Embryonic facial prominence (tissue), 1 donor: ENCODE measurements at regions not wholly inside any gene's neighbourhood (a gene's known extent, or its start where the extent isn't known, plus 50 kb on each side); places are given as distances from the start of the nearest gene placed in this dataset.
A peak's percentile ranks its signal among the peaks of the same experiment; 100 is the strongest.
"Not testable (repeated sequence)": the region's sequence is repeated elsewhere in the genome, so short reads cannot be mapped to it uniquely, and the experiment has no call there.

Experiments
- DNase-seq: peaks from one replicate; pipeline ENCODE4 v3.0.0-alpha.2; 2016; ENCODE audit errors: extremely low spot score

- peak; percentile 34 for DNase-seq
These were observed 68.7 kb downstream of the MEPE start for GRCh38 chr4:87901422-87901992.

DNA sequence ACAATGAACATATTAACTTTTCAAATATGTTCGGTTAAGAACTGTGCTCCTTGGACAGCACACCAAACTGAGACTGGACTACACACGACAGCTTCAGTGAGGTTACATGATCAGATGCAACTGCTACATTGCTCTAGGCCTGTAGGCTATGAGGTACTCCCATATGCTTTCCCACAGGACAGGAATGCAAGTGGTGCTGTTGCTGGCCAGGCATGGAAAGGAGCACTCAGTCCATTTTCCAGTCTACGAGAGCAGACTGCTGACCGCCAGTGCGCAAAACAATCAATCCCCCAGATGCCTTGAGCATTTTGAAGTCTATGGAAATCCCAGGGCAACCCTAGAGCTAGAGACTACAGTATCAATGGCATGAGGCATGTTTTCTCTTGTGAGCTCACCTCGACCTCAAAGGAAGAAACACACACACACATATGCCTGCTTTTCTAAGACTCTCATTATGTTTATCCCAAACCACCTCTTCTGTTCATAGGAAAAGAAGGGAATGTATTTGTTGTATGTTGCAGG is 70.8 kb upstream of the SPP1 start:
- no peak for DNase-seq

- DNase-seq, result no peak
These were observed 67.2 kb upstream of the SPP1 start for GRCh38 chr4:87908336-87908735.

DNA sequence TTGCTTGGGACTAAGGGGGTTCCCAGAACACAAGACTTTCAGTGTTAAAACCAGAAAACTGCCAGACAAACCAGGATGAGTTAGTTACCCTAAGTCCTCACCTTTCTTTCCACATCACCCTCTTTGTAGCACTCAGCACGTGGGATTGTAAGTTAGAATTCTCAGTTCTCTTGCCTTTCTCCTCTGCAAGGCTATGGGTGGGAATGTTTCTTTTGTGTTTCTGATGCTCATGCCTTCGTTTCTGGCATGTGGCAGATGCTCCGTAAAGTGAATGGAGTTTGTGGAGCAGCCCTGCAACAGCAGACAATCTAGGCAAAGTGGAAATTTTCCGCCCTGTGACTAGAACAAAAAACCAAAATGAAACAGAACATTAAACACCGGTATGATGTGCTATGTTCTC is 64.7 kb upstream of the SPP1 start:
- DNase-seq, result no peak

GRCh38 chr4:87911252-87911774 is 64.2 kb upstream of the SPP1 start:
- DNase-seq, result no peak

DNA sequence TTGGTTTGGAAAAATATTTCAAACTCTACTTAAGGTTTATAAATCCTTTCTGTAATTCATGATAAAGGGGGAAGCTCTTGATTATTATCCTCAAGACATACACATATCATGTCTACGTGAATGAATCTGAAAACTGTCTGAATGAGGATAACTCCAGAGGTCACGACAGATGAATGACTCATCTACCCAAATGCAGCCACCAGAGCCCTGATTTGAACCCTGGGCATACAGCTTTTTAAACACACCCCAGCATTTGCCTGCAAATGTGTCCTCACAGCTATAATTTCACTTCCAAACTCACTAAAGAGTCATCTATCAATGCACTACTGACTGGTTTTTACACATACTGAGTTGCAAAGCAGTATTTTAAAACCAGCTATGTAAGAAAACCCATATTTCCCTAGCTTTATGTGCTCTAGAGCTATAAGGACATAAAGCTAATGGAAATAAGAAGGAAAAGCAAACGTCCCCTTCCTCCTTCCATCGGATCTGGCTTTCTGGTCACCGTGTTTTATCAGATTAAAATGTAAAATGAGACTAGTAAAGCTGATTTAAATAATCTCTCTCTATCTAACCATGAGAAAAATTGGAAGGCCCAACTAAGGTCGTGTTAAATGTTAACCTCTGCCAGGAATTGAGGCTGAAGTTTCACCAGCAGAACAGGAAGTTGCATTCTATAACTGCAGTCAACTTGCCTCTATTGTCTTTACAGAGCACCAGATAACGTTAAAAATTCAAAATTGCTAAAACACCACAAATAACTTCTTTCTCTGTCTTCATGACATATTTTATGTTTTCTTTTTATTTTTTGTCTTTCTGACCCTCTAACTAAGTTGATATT is 63.1 kb upstream of the SPP1 start:
- no peak for DNase-seq

GRCh38 chr4:87913896-87914295 is 61.6 kb upstream of the SPP1 start:
- no peak for DNase-seq

DNA sequence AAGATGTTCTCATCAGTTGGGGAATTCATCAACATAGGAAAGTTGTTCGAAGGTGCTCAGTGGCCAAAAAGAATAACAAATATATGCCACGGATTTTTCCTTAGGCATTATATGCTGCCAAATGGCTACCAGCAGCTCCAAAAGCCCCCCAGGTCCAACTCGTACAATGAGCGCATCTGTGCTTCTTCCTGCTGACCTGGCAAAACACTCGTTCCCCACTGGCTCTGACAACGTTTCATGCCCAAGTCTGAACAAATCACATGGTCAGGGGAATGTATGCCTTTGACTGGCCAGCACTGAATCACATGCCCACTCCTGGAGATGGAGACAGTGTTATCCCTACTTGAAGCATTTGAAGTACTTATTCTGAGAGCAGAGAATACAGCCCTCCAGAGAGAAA is 59.9 kb upstream of the SPP1 start:
- no peak for DNase-seq

DNA sequence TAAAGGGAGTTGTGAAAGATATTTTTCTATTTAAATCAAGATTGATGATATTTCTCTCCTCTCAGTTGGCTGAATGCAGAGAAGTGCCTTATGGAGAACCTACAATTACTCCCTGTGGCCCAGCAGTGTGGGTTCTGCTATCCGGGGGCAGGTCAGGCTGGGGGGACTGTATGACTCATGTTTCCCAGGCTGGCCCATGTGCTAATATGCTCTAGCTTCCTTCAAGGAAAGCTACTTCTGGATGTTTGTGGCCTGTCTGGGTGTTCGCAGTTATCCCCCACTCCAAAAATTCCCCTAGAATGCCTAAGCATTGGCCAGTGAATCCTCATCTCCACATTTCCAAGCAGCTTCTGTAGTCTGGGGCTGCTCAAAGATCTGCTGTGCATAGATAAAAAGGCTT is 58.9 kb upstream of the SPP1 start:
- DNase-seq, result no peak

- DNase-seq, result not testable (repeated sequence)
These were observed 57.6 kb upstream of the SPP1 start for GRCh38 chr4:87917911-87918310.

DNA sequence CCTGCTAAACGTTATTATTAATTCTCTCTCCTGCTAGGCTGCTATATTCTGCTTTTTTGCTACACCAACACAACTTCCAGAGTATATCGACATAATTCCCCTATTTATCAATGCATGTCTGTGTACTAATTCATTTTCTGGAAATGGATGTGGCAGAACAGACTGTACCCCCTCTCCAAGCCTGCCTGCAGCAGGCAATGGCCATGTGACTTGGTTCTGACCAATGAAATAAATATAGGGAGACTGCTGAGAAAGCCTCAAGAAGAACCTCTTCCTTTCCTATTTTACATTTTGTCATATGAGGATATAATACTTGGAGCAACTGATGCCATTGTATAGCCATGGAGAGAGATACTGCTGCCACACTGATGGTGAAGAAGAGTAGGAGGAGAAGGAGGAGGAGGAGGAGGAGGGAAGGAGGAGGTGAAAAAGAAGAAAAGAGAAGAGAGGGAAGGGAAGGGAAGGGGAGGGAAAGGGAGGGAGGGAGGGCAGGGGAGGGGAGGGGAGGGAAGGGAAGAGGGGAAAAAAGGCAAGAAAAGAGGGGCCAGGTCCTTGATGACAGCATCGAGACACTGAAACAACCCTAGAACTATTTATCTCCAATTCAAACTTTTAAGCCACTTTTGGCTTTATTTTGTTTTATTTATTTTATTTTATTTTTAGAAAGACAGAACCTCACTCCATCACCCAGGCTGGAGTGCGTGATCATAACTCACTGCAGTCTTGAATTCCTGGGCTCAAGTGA is 57.0 kb upstream of the SPP1 start:
- no peak for DNase-seq

DNA sequence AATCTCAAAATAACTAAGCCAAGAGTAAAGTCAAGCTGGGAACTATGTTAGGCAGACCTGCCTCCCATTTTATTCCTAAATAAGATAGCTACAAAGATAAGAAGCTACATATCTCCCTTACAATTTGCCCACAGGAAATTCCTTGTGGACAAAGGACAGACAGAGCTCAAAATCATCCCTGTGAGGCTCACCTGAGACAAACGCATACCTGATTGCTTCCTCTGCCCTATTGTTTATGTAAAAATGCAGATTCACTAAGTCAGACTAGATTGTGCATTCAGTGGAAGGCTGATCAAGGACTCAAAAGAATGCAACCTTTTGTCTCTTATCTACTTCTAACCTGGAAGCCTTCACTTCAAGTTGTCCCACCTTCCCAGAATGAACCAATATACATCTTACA is 56.2 kb upstream of the SPP1 start:
- DNase-seq, result not testable (repeated sequence)

DNA sequence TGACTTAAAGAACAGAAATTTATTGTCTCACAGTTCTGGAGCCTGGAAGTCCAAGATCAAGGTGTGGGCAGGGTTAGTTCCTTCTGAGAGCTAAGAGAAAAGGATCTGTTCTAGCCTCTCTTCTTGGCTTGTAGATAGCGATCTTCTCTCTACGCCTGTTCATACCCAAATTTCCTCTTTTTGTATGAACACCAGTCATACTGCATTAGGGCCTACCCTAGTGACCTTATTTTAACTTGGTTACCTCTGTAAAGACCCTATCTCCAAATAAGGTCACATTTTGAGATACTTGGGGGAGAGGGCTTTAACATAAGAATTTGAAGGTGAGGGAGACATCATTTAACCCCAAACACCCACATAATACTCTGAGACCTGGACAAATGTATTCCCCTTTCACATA is 55.6 kb upstream of the SPP1 start:
- no peak for DNase-seq

DNA sequence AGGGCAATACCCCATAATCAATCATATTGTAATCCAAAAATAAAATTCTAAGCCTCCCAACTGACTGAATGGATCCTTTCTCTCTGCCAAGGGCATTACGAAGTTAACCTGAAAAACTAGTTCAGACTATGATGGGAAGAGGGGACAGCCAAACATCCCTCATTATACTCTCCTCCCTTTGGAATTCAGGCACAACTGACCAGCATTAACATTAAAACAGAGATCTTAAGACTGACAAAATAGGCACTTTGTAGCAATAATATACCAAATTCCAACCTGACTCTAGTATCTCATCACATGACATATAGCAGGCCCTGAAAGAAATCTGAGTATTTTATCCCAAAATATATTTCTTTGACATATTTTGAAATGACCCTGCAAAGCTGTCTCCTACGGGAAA is 55.0 kb upstream of the SPP1 start:
- DNase-seq, result no peak

DNA sequence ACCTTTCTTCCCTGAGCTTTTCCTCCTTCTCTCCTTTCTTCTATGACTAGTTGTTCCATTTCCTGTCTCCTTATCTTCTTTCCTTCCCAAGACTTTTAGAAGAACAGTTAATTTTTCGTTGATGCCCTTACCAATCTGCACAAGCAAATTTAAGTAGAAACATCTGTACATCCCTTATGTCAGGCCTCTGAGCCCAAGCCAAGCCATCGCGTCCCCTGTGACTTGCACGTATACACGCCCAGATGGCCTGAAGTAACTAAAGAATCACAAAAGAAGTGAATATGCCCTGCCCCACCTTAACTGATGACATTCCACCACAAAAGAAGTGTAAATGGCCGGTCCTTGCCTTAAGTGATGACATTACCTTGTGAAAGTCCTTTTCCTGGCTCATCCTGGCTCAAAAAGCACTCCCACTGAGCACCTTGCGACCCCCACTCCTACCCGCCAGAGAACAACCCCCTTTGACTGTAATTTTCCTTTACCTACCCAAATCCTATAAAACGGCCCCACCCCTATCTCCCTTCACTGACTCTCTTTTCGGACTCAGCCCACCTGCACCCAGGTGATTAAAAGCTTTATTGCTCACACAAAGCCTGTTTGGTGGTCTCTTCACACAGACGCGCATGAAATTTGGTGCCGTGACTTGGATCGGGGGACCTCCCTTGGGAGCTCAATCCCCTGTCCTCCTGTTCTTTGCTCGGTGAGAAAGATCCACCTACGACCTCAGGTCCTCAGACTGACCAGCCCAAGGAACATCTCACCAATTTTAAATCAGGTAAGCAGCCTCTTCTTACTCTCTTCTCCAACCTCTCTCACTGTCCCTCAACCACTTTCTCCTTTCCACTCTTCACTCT is 53.7 kb upstream of the SPP1 start:
- not testable (repeated sequence) for DNase-seq

DNA sequence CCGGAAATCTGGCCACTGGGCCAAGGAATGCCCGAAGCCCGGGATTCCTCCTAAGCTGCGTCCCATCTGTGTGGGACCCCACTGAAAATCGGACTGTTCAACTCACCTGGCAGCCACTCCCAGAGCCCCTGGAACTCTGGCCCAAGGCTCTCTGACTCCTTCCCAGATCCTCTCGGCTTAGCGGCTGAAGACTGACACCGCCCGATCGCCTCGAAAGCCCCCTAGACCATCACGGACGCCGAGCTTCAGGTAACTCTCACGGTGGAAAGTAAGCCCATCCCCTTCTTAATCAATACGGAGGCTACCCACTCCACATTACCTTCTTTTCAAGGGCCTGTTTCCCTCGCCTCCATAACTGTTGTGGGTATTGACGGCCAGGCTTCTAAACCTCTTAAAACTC is 51.4 kb upstream of the SPP1 start:
- not testable (repeated sequence) for DNase-seq
